GM06990 (cell line): ENCODE measurements at regions not wholly inside any gene's neighbourhood (a gene's known extent, or its start where the extent isn't known, plus 50 kb on each side); places are given as distances from the start of the nearest gene placed in this dataset.
"Not testable (repeated sequence)": the region's sequence is repeated elsewhere in the genome, so short reads cannot be mapped to it uniquely, and the experiment has no call there.

Experiments used
- DNase-seq: peaks from one replicate; pipeline ENCODE4 v3.0.0-alpha.2; 2011; ENCODE audit not compliant: insufficient read length; ENCODE audit errors: extremely low read depth
- H3K27me3 ChIP-seq: replicated peaks from 2 replicates; pipeline ENCODE4 v1.6.0; 2011; ENCODE audit warnings: low read length; ENCODE audit not compliant: control insufficient read depth, insufficient read depth
- H3K36me3 ChIP-seq: 2 replicates; pipeline ENCODE4 v1.5.1; 2011; ENCODE audit warnings: low read length; ENCODE audit not compliant: control insufficient read depth, insufficient read depth
- H3K4me3 ChIP-seq: replicated peaks from 2 replicates; pipeline ENCODE4 v1.5.1; 2011; ENCODE audit warnings: low read depth, mild to moderate bottlenecking, control low read depth, low read length
- CTCF ChIP-seq: IDR thresholded peaks from 2 replicates; pipeline ENCODE4 v1.5.1; 2011; ENCODE audit warnings: low read length, control low read depth, mild to moderate bottlenecking, inconsistent platforms; ENCODE audit not compliant: insufficient read depth, poor library complexity, severe bottlenecking

GRCh38 chr2:131833367-131834202 lies 305.9 kb downstream of the CCDC74A start:
- H3K27me3 ChIP-seq, DNase-seq, H3K4me3 ChIP-seq, H3K36me3 ChIP-seq: not testable (repeated sequence)

GRCh38 chr2:131834203-131835020 lies 306.7 kb downstream of the CCDC74A start:
- H3K36me3 ChIP-seq, H3K27me3 ChIP-seq, DNase-seq, H3K4me3 ChIP-seq: not testable (repeated sequence)

DNA sequence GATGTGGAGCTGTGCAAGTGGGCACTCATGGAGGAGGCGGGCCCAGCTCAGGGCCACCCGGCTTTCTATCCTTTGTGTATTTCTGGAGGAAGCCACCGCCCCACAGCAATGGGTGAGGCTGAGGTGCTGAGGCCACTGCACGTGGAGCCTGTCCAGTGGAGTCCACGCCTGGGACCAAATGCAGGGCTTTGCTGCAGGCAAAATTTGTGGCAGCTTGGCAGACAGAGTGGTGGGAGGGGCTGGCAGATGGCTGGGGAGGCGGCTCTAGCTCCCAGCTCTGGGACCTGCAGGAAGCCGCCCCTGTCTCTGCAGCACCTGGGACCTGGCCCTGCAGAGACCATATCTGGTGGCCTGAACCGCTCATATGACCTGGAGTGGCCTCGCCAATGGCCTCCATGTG lies 307.3 kb downstream of the CCDC74A start:
- not testable (repeated sequence) for H3K27me3 ChIP-seq, DNase-seq, H3K4me3 ChIP-seq, H3K36me3 ChIP-seq

- TF ChIP-seq CTCF = no peak
- H3K27me3 ChIP-seq = no peaks in the 10 kb centered on the region; the same call in 1 of the 2 replicates
- no peak for DNase-seq
- no peaks in the 10 kb centered on the region for H3K36me3 ChIP-seq
- H3K4me3 ChIP-seq = no peak overlapping the region
Observed at GRCh38 chr2:131835621-131836091, 308.0 kb downstream of the CCDC74A start.

GRCh38 chr2:131836116-131836515 lies 308.4 kb downstream of the CCDC74A start:
- not testable (repeated sequence) for H3K4me3 ChIP-seq, H3K27me3 ChIP-seq, DNase-seq, H3K36me3 ChIP-seq

GRCh38 chr2:131844044-131844443 lies 316.4 kb downstream of the CCDC74A start:
- not testable (repeated sequence) for H3K36me3 ChIP-seq, DNase-seq, H3K4me3 ChIP-seq, H3K27me3 ChIP-seq

DNA sequence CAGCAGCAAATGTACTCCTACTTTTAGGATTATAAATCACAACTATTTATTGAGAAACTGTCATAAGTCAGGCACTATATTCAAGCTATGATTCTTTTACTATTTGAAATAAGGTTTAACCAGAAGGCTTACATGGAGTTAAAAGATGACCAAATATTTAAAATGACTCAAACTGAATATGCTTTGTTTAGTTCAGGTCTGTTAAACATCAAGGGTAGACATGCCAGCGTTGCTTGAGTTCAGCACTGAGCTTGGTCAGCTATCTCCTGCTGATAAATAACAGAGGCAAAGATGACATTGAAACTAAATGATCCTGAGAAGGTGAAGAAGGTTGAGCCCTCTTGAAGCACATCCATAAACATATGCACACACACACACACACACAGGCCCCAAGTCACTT lies 305.6 kb downstream of the ANKRD30BL start:
- not testable (repeated sequence) for H3K27me3 ChIP-seq, DNase-seq, H3K4me3 ChIP-seq, H3K36me3 ChIP-seq

- DNase-seq, H3K4me3 ChIP-seq, H3K27me3 ChIP-seq, H3K36me3 ChIP-seq: not testable (repeated sequence)
- peak; percentile 12 for TF ChIP-seq CTCF
Observed at GRCh38 chr2:131858197-131858596, 303.6 kb downstream of the ANKRD30BL start.
